HUES64 (cell line): ENCODE measurements at regions not wholly inside any gene's neighbourhood (a gene's known extent, or its start where the extent isn't known, plus 50 kb on each side); places are given as distances from the start of the nearest gene placed in this dataset.

Experiments
- H3K27ac ChIP-seq: 2 replicates; pipeline ENCODE4 v1.7.0; 2013; ENCODE audit warnings: low read depth, low read length, inconsistent platforms
- H3K27me3 ChIP-seq: 2 replicates; pipeline ENCODE4 v1.6.1; 2013; ENCODE audit warnings: mild to moderate bottlenecking, low read length; ENCODE audit not compliant: insufficient read depth
- H3K36me3 ChIP-seq: 2 replicates; pipeline ENCODE4 v1.6.1; 2013; ENCODE audit warnings: mild to moderate bottlenecking, low read length; ENCODE audit not compliant: insufficient read depth
- H3K4me1 ChIP-seq: 2 replicates; pipeline ENCODE4 v1.6.1; 2013; ENCODE audit warnings: mild to moderate bottlenecking, low read length, moderate library complexity; ENCODE audit not compliant: insufficient read depth
- H3K4me3 ChIP-seq: 2 replicates; pipeline ENCODE4 v1.5.1; 2013; ENCODE audit warnings: mild to moderate bottlenecking, low read length, moderate library complexity
- H3K9ac ChIP-seq: 2 replicates; pipeline ENCODE4 v1.6.1; 2013; ENCODE audit warnings: mild to moderate bottlenecking, low read depth, low read length
- H3K9me3 ChIP-seq: 2 replicates; pipeline ENCODE4 v1.6.1; 2013; ENCODE audit warnings: low read depth, low read length; ENCODE audit not compliant: insufficient read depth
- WGBS: fragments of 150-250, 120-280 bp; methylation state at CpG from one replicate; pipeline ENCODE4 v1.1.7; 2013; ENCODE audit warnings: missing lambda C conversion rate; 5-methylcytosine and 5-hydroxymethylcytosine counted together

GRCh38 chr6:99743647-99744046 lies 137.0 kb downstream of the PRDM13 start:
- no peaks in the 10 kb centered on the region for H3K36me3 ChIP-seq
- WGBS = 87% methylated on average over 2 of the region's 2 CpGs
- H3K27ac ChIP-seq = no peak overlapping the region
- no peak overlapping the region for H3K4me3 ChIP-seq
- no peak overlapping the region for H3K9ac ChIP-seq
- H3K4me1 ChIP-seq = no peaks in the 10 kb centered on the region
- peaks cover 13% of the 10 kb centered on the region for H3K27me3 ChIP-seq
- no peaks in the 10 kb centered on the region for H3K9me3 ChIP-seq

- no peak overlapping the region for H3K27ac ChIP-seq
- H3K4me3 ChIP-seq = no peak overlapping the region
- no peaks in the 10 kb centered on the region for H3K36me3 ChIP-seq
- H3K27me3 ChIP-seq = peaks cover 4% of the 10 kb centered on the region; the same call in 1 of the 2 replicates
- no peaks in the 10 kb centered on the region for H3K9me3 ChIP-seq
- H3K4me1 ChIP-seq = no peaks in the 10 kb centered on the region
- no peak overlapping the region for H3K9ac ChIP-seq
- 80% methylated on average over 2 of the region's 2 CpGs for WGBS
Observed at GRCh38 chr6:99745651-99746050, 139.0 kb downstream of the PRDM13 start.

GRCh38 chr6:99746261-99746895 lies 139.7 kb downstream of the PRDM13 start:
- H3K36me3 ChIP-seq = no peaks in the 10 kb centered on the region
- no peak overlapping the region for H3K9ac ChIP-seq
- H3K4me3 ChIP-seq = no peak overlapping the region
- no peaks in the 10 kb centered on the region for H3K4me1 ChIP-seq
- no peak overlapping the region for H3K27ac ChIP-seq
- 2% methylated on average over 4 of the region's 6 CpGs for WGBS
- no peaks in the 10 kb centered on the region for H3K27me3 ChIP-seq
- no peaks in the 10 kb centered on the region for H3K9me3 ChIP-seq

- H3K4me3 ChIP-seq = no peak overlapping the region
- no peak overlapping the region for H3K27ac ChIP-seq
- no peaks in the 10 kb centered on the region for H3K27me3 ChIP-seq
- H3K36me3 ChIP-seq = no peaks in the 10 kb centered on the region
- H3K9ac ChIP-seq = no peak overlapping the region
- 88% methylated on average over 1 of the region's 1 CpG for WGBS
- no peaks in the 10 kb centered on the region for H3K4me1 ChIP-seq
- no peaks in the 10 kb centered on the region for H3K9me3 ChIP-seq
Observed at GRCh38 chr6:99761711-99762110, 155.1 kb downstream of the PRDM13 start.

GRCh38 chr6:99768166-99768565 lies 161.5 kb downstream of the PRDM13 start:
- no peak overlapping the region for H3K9ac ChIP-seq
- H3K27me3 ChIP-seq = no peaks in the 10 kb centered on the region
- no peaks in the 10 kb centered on the region for H3K36me3 ChIP-seq
- WGBS = 100% methylated on average over 1 of the region's 1 CpG
- no peak overlapping the region for H3K27ac ChIP-seq
- no peaks in the 10 kb centered on the region for H3K4me1 ChIP-seq
- H3K9me3 ChIP-seq = no peaks in the 10 kb centered on the region
- H3K4me3 ChIP-seq = no peak overlapping the region

- Histone ChIP-seq H3K27ac (no peak overlapping the region), H3K4me1 (no peaks in the 10 kb centered on the region), H3K36me3 (no peaks in the 10 kb centered on the region), H3K9ac (no peak overlapping the region), H3K9me3 (no peaks in the 10 kb centered on the region), H3K27me3 (no peaks in the 10 kb centered on the region), H3K4me3 (no peak overlapping the region)
- WGBS = 87% methylated on average over 9 of the region's 9 CpGs
Observed at GRCh38 chr6:99779631-99780555, 173.3 kb downstream of the PRDM13 start.

- WGBS = 89% methylated on average over 3 of the region's 3 CpGs
- no peak overlapping the region for H3K9ac ChIP-seq
- H3K4me3 ChIP-seq = no peak overlapping the region
- no peak overlapping the region for H3K27ac ChIP-seq
- H3K4me1 ChIP-seq = no peaks in the 10 kb centered on the region
- no peaks in the 10 kb centered on the region for H3K36me3 ChIP-seq
- no peaks in the 10 kb centered on the region for H3K9me3 ChIP-seq
- H3K27me3 ChIP-seq = no peaks in the 10 kb centered on the region
Observed at GRCh38 chr6:99780556-99780885, 173.9 kb downstream of the PRDM13 start.

- Histone ChIP-seq H3K36me3 (no peaks in the 10 kb centered on the region), H3K4me3 (no peak overlapping the region), H3K4me1 (no peaks in the 10 kb centered on the region), H3K9me3 (no peaks in the 10 kb centered on the region), H3K9ac (no peak overlapping the region), H3K27me3 (no peaks in the 10 kb centered on the region), H3K27ac (no peak overlapping the region)
- no CpG with 5 or more reads among the region's 1 CpG for WGBS
Observed at GRCh38 chr6:99789767-99790166, 183.1 kb downstream of the PRDM13 start.

- Histone ChIP-seq H3K27ac (no peak overlapping the region), H3K36me3 (no peaks in the 10 kb centered on the region), H3K9ac (no peak overlapping the region), H3K4me3 (no peak overlapping the region), H3K4me1 (no peaks in the 10 kb centered on the region), H3K27me3 (no peaks in the 10 kb centered on the region), H3K9me3 (no peaks in the 10 kb centered on the region)
Observed at GRCh38 chr6:99790679-99791078, 184.0 kb downstream of the PRDM13 start.

GRCh38 chr6:99801805-99802204 lies 192.2 kb downstream of the MCHR2 start:
- Histone ChIP-seq H3K9me3 (no peaks in the 10 kb centered on the region), H3K27me3 (no peaks in the 10 kb centered on the region), H3K36me3 (no peaks in the 10 kb centered on the region), H3K4me3 (no peak overlapping the region), H3K9ac (no peak overlapping the region), H3K27ac (no peak overlapping the region), H3K4me1 (no peaks in the 10 kb centered on the region)
- 91% methylated on average over 1 of the region's 1 CpG for WGBS

- 63% methylated on average over 10 of the region's 10 CpGs for WGBS
- Histone ChIP-seq H3K4me1 (no peaks in the 10 kb centered on the region), H3K4me3 (no peak overlapping the region), H3K27ac (no peak overlapping the region), H3K27me3 (no peaks in the 10 kb centered on the region), H3K9ac (no peak overlapping the region), H3K9me3 (no peaks in the 10 kb centered on the region), H3K36me3 (no peaks in the 10 kb centered on the region)
Observed at GRCh38 chr6:99802396-99803031, 191.5 kb downstream of the MCHR2 start.
